NCI-H2107 (cell line): ENCODE measurements at regions not wholly inside any gene's neighbourhood (a gene's known extent, or its start where the extent isn't known, plus 50 kb on each side); places are given as distances from the start of the nearest gene placed in this dataset.

Experiments used
- DNase-seq: peaks from one replicate; lab custom pipeline; 2025; lab: John Stamatoyannopoulos, UW

- DNase-seq = no peak
These were observed 1359.5 kb downstream of the TECRL start for GRCh38 chr4:63049726-63050125.

- no peak for DNase-seq
These were observed 1360.0 kb downstream of the TECRL start for GRCh38 chr4:63049278-63049677.

GRCh38 chr4:63036159-63036866, 1372.9 kb downstream of the TECRL start:
- no peak for DNase-seq

- DNase-seq = no peak
These were observed 1379.9 kb downstream of the TECRL start for GRCh38 chr4:63029380-63029779.

- no peak for DNase-seq
These were observed 1388.6 kb downstream of the TECRL start for GRCh38 chr4:63020661-63021060.

GRCh38 chr4:63017300-63017699, 1392.0 kb downstream of the TECRL start:
- no peak for DNase-seq

- DNase-seq = no peak
These were observed 1438.4 kb downstream of the TECRL start for GRCh38 chr4:62970846-62971245.

- DNase-seq = no peak
These were observed 1448.8 kb downstream of the TECRL start for GRCh38 chr4:62960415-62960814.

GRCh38 chr4:62953752-62954151, 1455.5 kb downstream of the TECRL start:
- no peak for DNase-seq

GRCh38 chr4:62952366-62952765, 1456.9 kb downstream of the TECRL start:
- no peak for DNase-seq

GRCh38 chr4:62948108-62948507, 1461.1 kb downstream of the TECRL start:
- no peak for DNase-seq

- DNase-seq = no peak
These were observed 1469.0 kb downstream of the TECRL start for GRCh38 chr4:62940229-62940628.

- DNase-seq = no peak
These were observed 1478.4 kb downstream of the TECRL start for GRCh38 chr4:62930884-62931283.

GRCh38 chr4:62928483-62928882, 1480.8 kb downstream of the TECRL start:
- DNase-seq = no peak

GRCh38 chr4:62927574-62927973, 1481.7 kb downstream of the TECRL start:
- no peak for DNase-seq

- DNase-seq = no peak
These were observed 1485.5 kb downstream of the TECRL start for GRCh38 chr4:62923783-62924182.

GRCh38 chr4:62917649-62918048, 1491.6 kb downstream of the TECRL start:
- DNase-seq = no peak

- no peak for DNase-seq
These were observed 1494.5 kb downstream of the TECRL start for GRCh38 chr4:62914758-62915157.

- DNase-seq = no peak
These were observed 1496.2 kb downstream of the TECRL start for GRCh38 chr4:62913065-62913464.

- DNase-seq = no peak
These were observed 1496.7 kb downstream of the TECRL start for GRCh38 chr4:62912531-62912930.

GRCh38 chr4:62909238-62909637, 1500.0 kb downstream of the TECRL start:
- DNase-seq = no peak

GRCh38 chr4:62901101-62901500, 1508.1 kb downstream of the TECRL start:
- DNase-seq = no peak

- DNase-seq = no peak
These were observed 1509.4 kb downstream of the TECRL start for GRCh38 chr4:62899646-62900364.

GRCh38 chr4:62898115-62898514, 1511.1 kb downstream of the TECRL start:
- DNase-seq = no peak
